OCI-LY7 (cell line): ENCODE measurements at regions not wholly inside any gene's neighbourhood (a gene's known extent, or its start where the extent isn't known, plus 50 kb on each side); places are given as distances from the start of the nearest gene placed in this dataset.
"Not testable (repeated sequence)": the region's sequence is repeated elsewhere in the genome, so short reads cannot be mapped to it uniquely, and the experiment has no call there.

ENCODE experiments used
- BruUV-seq: library from RNA; stranded (reverse); fragments of 400-500 nt; replicated peaks from 2 replicates; lab custom pipeline; 2021; lab: Mats Ljungman, UMichigan
- CTCF ChIA-PET: fragments of 300-600 bp; sonication (Branson Sonifier 250); formaldehyde crosslinking; loops from one replicate; lab custom pipeline; 2022; ENCODE audit warnings: antibody characterized with exemption; ENCODE audit not compliant: unreplicated experiment; lab: Charles Lee
- POLR2A ChIA-PET: fragments of 300-600 bp; sonication (Branson Sonifier 250); formaldehyde crosslinking; loops from one replicate; lab custom pipeline; 2022; ENCODE audit warnings: antibody characterized with exemption; lab: Charles Lee
- DNase-seq: peaks from one replicate; pipeline ENCODE4 v3.0.0-alpha.2; 2015; ENCODE audit warnings: low spot score
- H2AFZ ChIP-seq: fragments of 200-600 bp; sonication (generic), shearing (Covaris generic); 2 replicates; pipeline ENCODE4 v1.6.1; 2014; ENCODE audit warnings: mild to moderate bottlenecking, antibody characterized with exemption, low read length, moderate library complexity
- H3K27ac ChIP-seq: fragments of 200-600 bp; sonication (generic); 2 replicates; pipeline ENCODE4 v1.5.1; 2014; ENCODE audit warnings: mixed run types, low read depth, mild to moderate bottlenecking, moderate library complexity, low read length, inconsistent platforms; ENCODE audit not compliant: poor library complexity, severe bottlenecking
- H3K36me3 ChIP-seq: fragments of 200-600 bp; sonication (generic); 2 replicates; pipeline ENCODE4 v1.6.1; 2014; ENCODE audit warnings: mild to moderate bottlenecking, antibody characterized with exemption, low read length, moderate library complexity, mixed read lengths; ENCODE audit not compliant: insufficient read depth
- H3K4me1 ChIP-seq: fragments of 200-600 bp; sonication (generic); 2 replicates; pipeline ENCODE4 v1.5.1; 2014; ENCODE audit warnings: mild to moderate bottlenecking, low read length; ENCODE audit not compliant: insufficient read depth, poor library complexity, severe bottlenecking
- H3K4me2 ChIP-seq: fragments of 200-600 bp; sonication (generic); 2 replicates; pipeline ENCODE4 v1.6.1; 2014; ENCODE audit warnings: mild to moderate bottlenecking, low read length
- H3K4me3 ChIP-seq: fragments of 200-600 bp; sonication (generic); 2 replicates; pipeline ENCODE4 v1.5.1; 2014; ENCODE audit warnings: mild to moderate bottlenecking, low read depth, low read length; ENCODE audit not compliant: poor library complexity, severe bottlenecking
- H3K79me2 ChIP-seq: fragments of 200-600 bp; sonication (generic); 2 replicates; pipeline ENCODE4 v1.6.1; 2016; ENCODE audit warnings: low read depth, mild to moderate bottlenecking, low read length, moderate library complexity, mixed read lengths; ENCODE audit not compliant: insufficient read depth
- H3K9me2 ChIP-seq: fragments of 200-600 bp; sonication (generic); 2 replicates; pipeline ENCODE4 v1.6.1; 2016; ENCODE audit warnings: mild to moderate bottlenecking, low read length, mixed read lengths; ENCODE audit not compliant: insufficient read depth
- H3K9me3 ChIP-seq: fragments of 200-600 bp; sonication (generic); 2 replicates; pipeline ENCODE4 v1.6.1; 2014; ENCODE audit warnings: mild to moderate bottlenecking, mixed run types, low read length, mixed read lengths
- H4K20me1 ChIP-seq: fragments of 200-600 bp; sonication (generic); 2 replicates; pipeline ENCODE4 v1.6.1; 2014; ENCODE audit warnings: mild to moderate bottlenecking, antibody characterized with exemption, low read length, moderate library complexity, mixed read lengths; ENCODE audit not compliant: insufficient read depth
- CTCF ChIP-seq: fragments of 200-600 bp; sonication (generic); conservative IDR thresholded peaks from 2 replicates; pipeline ENCODE4 v1.5.1; 2014; ENCODE audit warnings: mild to moderate bottlenecking, antibody characterized with exemption, low read length, moderate library complexity, mixed read lengths
- EZH2phosphoT487 ChIP-seq: fragments of 200-600 bp; sonication (generic); IDR thresholded peaks from 2 replicates; pipeline ENCODE4 v1.6.1; 2018; ENCODE audit warnings: low read depth, borderline replicate concordance, mild to moderate bottlenecking, mixed run types, antibody characterized with exemption, low read length, moderate library complexity, mixed read lengths
- intact Hi-C: fragments of 100-400 bp; cut with micrococcal nuclease; formaldehyde crosslinking; loops from one replicate; pipeline ENCODE4 v1.10.0; 2022; ENCODE audit not compliant: unreplicated experiment

GRCh38 chr2:179385756-179386155, 121.1 kb upstream of the SESTD1 start:
- H3K27ac ChIP-seq, intact Hi-C loops, H3K4me1 ChIP-seq, BruUV-seq, H3K9me2 ChIP-seq, H3K79me2 ChIP-seq, H4K20me1 ChIP-seq, DNase-seq, H2AFZ ChIP-seq, CTCF ChIA-PET, H3K36me3 ChIP-seq, H3K9me3 ChIP-seq, H3K4me3 ChIP-seq, H3K4me2 ChIP-seq: not testable (repeated sequence)
- POLR2A ChIA-PET: interaction anchor here (0.7 kb wide), 1 partner anchor 540 kb away, joined by 7 read pairs; no protein-coding TSS in a partner anchor

- Histone ChIP-seq H3K9me3 (no peaks in the 10 kb centered on the region), H3K4me3 (no peak overlapping the region), H3K79me2 (no peaks in the 10 kb centered on the region), H2AFZ (no peak overlapping the region), H3K4me2 (no peak overlapping the region), H4K20me1 (no peaks in the 10 kb centered on the region), H3K36me3 (no peaks in the 10 kb centered on the region), H3K9me2 (no peaks in the 10 kb centered on the region), H3K4me1 (no peaks in the 10 kb centered on the region), H3K27ac (no peak overlapping the region)
- CTCF ChIA-PET: no interaction called here
- DNase-seq: no peak
- intact Hi-C loops: no loop called here
- no TSS peak for BruUV-seq
- POLR2A ChIA-PET: interaction anchor here (0.7 kb wide), 1 partner anchor 35 kb away, joined by 3 read pairs; no protein-coding TSS in a partner anchor
- no peak for TF ChIP-seq EZH2phosphoT487
- no peak for TF ChIP-seq CTCF
Measured at GRCh38 chr2:179383975-179384374, 119.3 kb upstream of the SESTD1 start.

- POLR2A ChIA-PET: no interaction called here
Measured at GRCh38 chr2:179377296-179377695, 112.7 kb upstream of the SESTD1 start.

More at GRCh38 chr2:179377296-179377695, 112.7 kb upstream of the SESTD1 start:
- no peak for DNase-seq
- intact Hi-C loops: no loop called here
- Histone ChIP-seq H3K9me2 (no peaks in the 10 kb centered on the region), H3K4me1 (no peaks in the 10 kb centered on the region), H4K20me1 (no peaks in the 10 kb centered on the region), H3K9me3 (no peaks in the 10 kb centered on the region), H3K27ac (no peak overlapping the region), H3K4me2 (no peak overlapping the region), H3K36me3 (no peaks in the 10 kb centered on the region), H2AFZ (no peak overlapping the region), H3K79me2 (no peaks in the 10 kb centered on the region), H3K4me3 (no peak overlapping the region)
- TF ChIP-seq EZH2phosphoT487: no peak
- no peak for TF ChIP-seq CTCF
- BruUV-seq: no TSS peak
- CTCF ChIA-PET: no interaction called here
